Parathyroid adenoma (tissue), 2 donors: ENCODE measurements at regions not wholly inside any gene's neighbourhood (a gene's known extent, or its start where the extent isn't known, plus 50 kb on each side); places are given as distances from the start of the nearest gene placed in this dataset.

Experiments used
- H2AFZ ChIP-seq: fragments of 300-600 bp; sonication (generic); one replicate; pipeline ENCODE4 v1.7.0; 2017; ENCODE audit warnings: antibody characterized with exemption, mild to moderate bottlenecking
- H3K27ac ChIP-seq: fragments of 300-600 bp; sonication (generic); one replicate; pipeline ENCODE4 v1.7.0; 2017
- H3K27me3 ChIP-seq: fragments of 300-600 bp; sonication (generic); one replicate; pipeline ENCODE4 v1.7.0; 2017; ENCODE audit warnings: low read length; ENCODE audit not compliant: control insufficient read depth, insufficient read depth
- H3K36me3 ChIP-seq: fragments of 300-600 bp; sonication (generic); one replicate; pipeline ENCODE4 v1.7.0; 2017; ENCODE audit warnings: low read length; ENCODE audit not compliant: control insufficient read depth, insufficient read depth
- H3K4me1 ChIP-seq: fragments of 300-600 bp; sonication (generic); one replicate; pipeline ENCODE4 v1.7.0; 2017; ENCODE audit warnings: control low read depth
- H3K4me2 ChIP-seq: fragments of 300-600 bp; sonication (generic); one replicate; pipeline ENCODE4 v1.7.0; 2017; ENCODE audit warnings: low read length
- H3K4me3 ChIP-seq: fragments of 300-600 bp; sonication (generic); one replicate; pipeline ENCODE4 v1.7.0; 2017; ENCODE audit warnings: low read depth, low read length
- H3K79me2 ChIP-seq: fragments of 300-600 bp; sonication (generic); one replicate; pipeline ENCODE4 v1.7.0; 2017; ENCODE audit warnings: control low read depth
- H3K9ac ChIP-seq: fragments of 300-600 bp; sonication (generic); one replicate; pipeline ENCODE4 v1.7.0; 2017; ENCODE audit warnings: mild to moderate bottlenecking
- H3K9me3 ChIP-seq: fragments of 300-600 bp; sonication (generic); one replicate; pipeline ENCODE4 v1.7.0; 2017; ENCODE audit warnings: low read length; ENCODE audit not compliant: control insufficient read depth
- TF ChIP-seq, protein P1 (sequence below): fragments of 300-600 bp; sonication (generic); IDR thresholded peaks from one replicate; pipeline ENCODE4 v1.7.0; 2017; ENCODE audit warnings: antibody characterized with exemption, mild to moderate bottlenecking
- donor health status: primary hyperparathyroidism.

GRCh38 chr3:181906338-181906737 lies 194.6 kb downstream of the SOX2 start:
- H3K4me3 ChIP-seq, result no peak overlapping the region
- no peaks in the 10 kb centered on the region for H3K27me3 ChIP-seq
- H3K4me2 ChIP-seq, result no peak overlapping the region
- H2AFZ ChIP-seq, result no peak overlapping the region
- H3K9ac ChIP-seq, result no peak overlapping the region
- no peaks in the 10 kb centered on the region for H3K9me3 ChIP-seq
- no peak overlapping the region for H3K27ac ChIP-seq
- TF ChIP-seq, protein P1, sequence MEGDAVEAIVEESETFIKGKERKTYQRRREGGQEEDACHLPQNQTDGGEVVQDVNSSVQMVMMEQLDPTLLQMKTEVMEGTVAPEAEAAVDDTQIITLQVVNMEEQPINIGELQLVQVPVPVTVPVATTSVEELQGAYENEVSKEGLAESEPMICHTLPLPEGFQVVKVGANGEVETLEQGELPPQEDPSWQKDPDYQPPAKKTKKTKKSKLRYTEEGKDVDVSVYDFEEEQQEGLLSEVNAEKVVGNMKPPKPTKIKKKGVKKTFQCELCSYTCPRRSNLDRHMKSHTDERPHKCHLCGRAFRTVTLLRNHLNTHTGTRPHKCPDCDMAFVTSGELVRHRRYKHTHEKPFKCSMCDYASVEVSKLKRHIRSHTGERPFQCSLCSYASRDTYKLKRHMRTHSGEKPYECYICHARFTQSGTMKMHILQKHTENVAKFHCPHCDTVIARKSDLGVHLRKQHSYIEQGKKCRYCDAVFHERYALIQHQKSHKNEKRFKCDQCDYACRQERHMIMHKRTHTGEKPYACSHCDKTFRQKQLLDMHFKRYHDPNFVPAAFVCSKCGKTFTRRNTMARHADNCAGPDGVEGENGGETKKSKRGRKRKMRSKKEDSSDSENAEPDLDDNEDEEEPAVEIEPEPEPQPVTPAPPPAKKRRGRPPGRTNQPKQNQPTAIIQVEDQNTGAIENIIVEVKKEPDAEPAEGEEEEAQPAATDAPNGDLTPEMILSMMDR, result no peak
- H3K36me3 ChIP-seq, result no peaks in the 10 kb centered on the region
- no peaks in the 10 kb centered on the region for H3K79me2 ChIP-seq
- no peaks in the 10 kb centered on the region for H3K4me1 ChIP-seq

DNA sequence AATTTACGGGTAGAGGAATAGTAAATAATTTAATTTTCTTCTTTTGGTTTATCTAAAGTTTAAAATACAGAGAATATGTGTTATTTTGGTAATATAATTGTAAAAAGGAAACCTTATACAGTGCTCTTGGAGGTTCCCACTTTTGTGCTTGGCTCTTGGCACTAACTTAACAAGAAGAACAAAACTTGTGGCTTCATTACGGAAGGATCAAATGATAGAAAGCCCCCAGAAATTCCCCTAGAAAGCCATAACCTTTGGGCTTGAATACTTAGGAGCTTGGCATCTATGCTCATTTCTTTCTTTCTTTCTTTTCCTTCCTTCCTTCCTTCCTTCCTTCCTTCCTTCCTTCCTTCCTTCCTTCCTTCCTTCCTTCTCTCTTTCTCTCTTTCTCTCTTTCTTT lies 197.5 kb downstream of the SOX2 start:
- no peaks in the 10 kb centered on the region for H3K9me3 ChIP-seq
- H3K79me2 ChIP-seq, result no peaks in the 10 kb centered on the region
- no peaks in the 10 kb centered on the region for H3K27me3 ChIP-seq
- H3K9ac ChIP-seq, result no peak overlapping the region
- H3K4me3 ChIP-seq, result no peak overlapping the region
- no peak overlapping the region for H2AFZ ChIP-seq
- no peak overlapping the region for H3K27ac ChIP-seq
- H3K4me2 ChIP-seq, result no peak overlapping the region
- TF ChIP-seq, protein P1, result no peak
- H3K4me1 ChIP-seq, result no peaks in the 10 kb centered on the region
- no peaks in the 10 kb centered on the region for H3K36me3 ChIP-seq

GRCh38 chr3:181912384-181912783 lies 200.7 kb downstream of the SOX2 start:
- Histone ChIP-seq H3K4me2 (no peak overlapping the region), H2AFZ (no peak overlapping the region), H3K9me3 (no peaks in the 10 kb centered on the region), H3K79me2 (no peaks in the 10 kb centered on the region), H3K4me3 (no peak overlapping the region), H3K9ac (no peak overlapping the region), H3K4me1 (no peaks in the 10 kb centered on the region), H3K27ac (no peak overlapping the region), H3K36me3 (no peaks in the 10 kb centered on the region), H3K27me3 (no peaks in the 10 kb centered on the region)
- TF ChIP-seq, protein P1, result no peak

DNA sequence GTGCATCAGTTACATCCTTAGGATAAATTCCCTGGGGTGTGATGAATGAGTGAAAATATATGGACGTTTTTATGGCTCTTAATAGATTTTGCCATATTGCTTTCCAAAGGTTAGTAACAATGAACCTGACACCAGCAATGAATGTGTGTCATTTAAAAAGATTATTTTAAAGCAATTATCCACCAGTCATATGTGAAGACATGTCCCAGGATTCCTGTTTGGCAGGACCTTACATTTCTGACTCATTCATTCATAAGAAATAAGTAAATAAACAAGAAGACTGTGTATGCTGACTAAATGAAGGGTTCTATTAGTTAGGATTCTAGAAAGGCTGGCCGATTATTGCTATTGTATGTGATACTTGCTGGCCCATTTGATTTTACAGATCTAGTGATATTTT lies 201.5 kb downstream of the SOX2 start:
- no peak overlapping the region for H2AFZ ChIP-seq
- no peak overlapping the region for H3K9ac ChIP-seq
- H3K79me2 ChIP-seq, result no peaks in the 10 kb centered on the region
- H3K9me3 ChIP-seq, result no peaks in the 10 kb centered on the region
- no peaks in the 10 kb centered on the region for H3K36me3 ChIP-seq
- H3K4me3 ChIP-seq, result no peak overlapping the region
- TF ChIP-seq, protein P1, result no peak
- no peaks in the 10 kb centered on the region for H3K4me1 ChIP-seq
- H3K4me2 ChIP-seq, result no peak overlapping the region
- no peak overlapping the region for H3K27ac ChIP-seq
- H3K27me3 ChIP-seq, result no peaks in the 10 kb centered on the region

DNA sequence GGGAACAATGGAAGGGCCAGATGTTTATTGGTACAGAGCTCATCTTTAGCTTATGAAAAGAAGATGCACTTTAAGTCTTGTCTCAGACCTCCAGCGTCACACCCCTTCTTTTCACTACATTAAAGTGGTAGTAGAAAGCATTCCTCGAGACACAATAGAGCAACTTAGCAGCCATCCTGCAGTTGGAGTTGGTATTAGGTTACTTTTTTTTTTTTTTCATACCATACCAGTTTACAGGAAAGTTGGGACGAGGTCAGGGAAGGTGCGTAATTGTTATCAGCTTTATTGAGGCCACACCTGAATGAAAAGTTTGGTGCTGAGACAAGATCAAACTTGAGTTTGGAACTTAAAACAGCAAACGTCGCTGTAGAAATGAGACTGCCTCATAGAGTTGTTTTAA lies 203.8 kb downstream of the SOX2 start:
- Histone ChIP-seq H3K9ac (no peak overlapping the region), H3K36me3 (no peaks in the 10 kb centered on the region), H3K4me1 (no peaks in the 10 kb centered on the region), H2AFZ (no peak overlapping the region), H3K27me3 (no peaks in the 10 kb centered on the region), H3K27ac (no peak overlapping the region), H3K4me2 (no peak overlapping the region), H3K4me3 (no peak overlapping the region), H3K9me3 (no peaks in the 10 kb centered on the region), H3K79me2 (no peaks in the 10 kb centered on the region)
- TF ChIP-seq, protein P1, result no peak
